K562 (cell line): ENCODE measurements at regions not wholly inside any gene's neighbourhood (a gene's known extent, or its start where the extent isn't known, plus 50 kb on each side); places are given as distances from the start of the nearest gene placed in this dataset.
A peak's percentile ranks its signal among the peaks of the same experiment; 100 is the strongest.

Source experiments
- ATAC-seq: fragments of 200-7000 bp; cut with Tn5 transposase; 3 replicates; pipeline ENCODE4 v1.9.1; 2020; ENCODE audit warnings: moderate library complexity
- BruUV-seq: library from RNA; stranded (reverse); fragments of 400-500 nt; replicated peaks from 2 replicates; lab custom pipeline; 2021; lab: Mats Ljungman, UMichigan
- CTCF ChIA-PET: fragments of 300-600 bp; formaldehyde crosslinking; extraction: SDS; loops from one replicate; lab custom pipeline; 2021; ENCODE audit warnings: low intra/inter-chr PET ratio; lab: Yijun Ruan, JAX
- POLR2A ChIA-PET: fragments of 300-600, 350-650 bp; sonication (Branson Sonifier 250); formaldehyde crosslinking; extraction: SDS; loops from one replicate; lab custom pipeline; 2021; ENCODE audit warnings: antibody characterized with exemption, inconsistent platforms; lab: Yijun Ruan, JAX
- DNase-seq, 4 experiments: peaks; one replicate each; pipeline versions ENCODE4 v3.0.0 to v3.0.0-alpha.2; 2011 to 2018; ENCODE audit warnings: low spot score in 3 of 4, mixed read lengths in 3 of 4; ENCODE audit errors: extremely low read depth in 1 of 4
- FAIRE-seq: peaks from 2 replicates; lab custom pipeline; 2011; peaks lifted over from hg19 to GRCh38; lab: Jason Lieb, UNC
- H2AFZ ChIP-seq: 2 replicates; pipeline ENCODE4 v1.6.0; 2011; ENCODE audit warnings: low read depth, low read length, control low read depth, inconsistent platforms
- H3K27ac ChIP-seq: fragments of 200-600 bp; 3 replicates; pipeline ENCODE4 v1.8.0; 2011; ENCODE audit warnings: low read depth, mild to moderate bottlenecking, control low read depth, inconsistent platforms, low read length, moderate library complexity, mixed read lengths; ENCODE audit errors: extremely low read depth
- H3K27me3 ChIP-seq, 2 experiments: fragments of 300-600 bp in 1 of 2; 2 replicates in 1 of 2; 3 replicates in 1 of 2; pipeline versions ENCODE4 v1.6.0 to v1.8.0; 2011; ENCODE audit warnings: inconsistent platforms in 2 of 2, low read length in 2 of 2, mild to moderate bottlenecking in 1 of 2, mixed read lengths in 1 of 2, moderate library complexity in 1 of 2; ENCODE audit not compliant: control insufficient read depth in 2 of 2, insufficient read depth in 2 of 2
- H3K36me3 ChIP-seq: fragments of 300-600 bp; 3 replicates; pipeline ENCODE4 v1.8.0; 2011; ENCODE audit warnings: mild to moderate bottlenecking, low read length, inconsistent platforms; ENCODE audit not compliant: control insufficient read depth, insufficient read depth
- H3K4me1 ChIP-seq, 2 experiments: fragments of 200-600 bp in 1 of 2; replicated peaks in 1 of 2; 2 replicates in 1 of 2; 3 replicates in 1 of 2; pipeline versions ENCODE4 v1.5.1 to v1.8.0; 2011; ENCODE audit warnings: inconsistent platforms in 2 of 2, low read length in 2 of 2, mild to moderate bottlenecking in 1 of 2, mixed read lengths in 1 of 2, moderate library complexity in 1 of 2; ENCODE audit not compliant: control insufficient read depth in 2 of 2, insufficient read depth in 2 of 2
- H3K4me2 ChIP-seq: 2 replicates; pipeline ENCODE4 v1.6.1; 2011; ENCODE audit warnings: low read length, control low read depth, inconsistent platforms, mixed read lengths; ENCODE audit not compliant: insufficient read depth
- H3K4me3 ChIP-seq: fragments of 200-600 bp; sonication (generic), shearing (Covaris generic); 2 replicates; pipeline ENCODE4 v1.5.1; 2016; ENCODE audit warnings: control low read depth, inconsistent platforms
- H3K79me2 ChIP-seq: fragments of 200-600 bp; 3 replicates; pipeline ENCODE4 v1.8.0; 2011; ENCODE audit warnings: low read length, inconsistent platforms; ENCODE audit not compliant: control insufficient read depth, insufficient read depth
- H3K9ac ChIP-seq, 2 experiments: 2 replicates each; pipeline versions ENCODE4 v1.6.0 to v1.6.1; 2011; ENCODE audit warnings: low read depth in 2 of 2, low read length in 2 of 2, control low read depth in 1 of 2, inconsistent platforms in 1 of 2, mild to moderate bottlenecking in 1 of 2, mixed read lengths in 1 of 2; ENCODE audit not compliant: insufficient read depth in 1 of 2
- H3K9me1 ChIP-seq: one replicate; pipeline ENCODE4 v1.6.0; 2011; ENCODE audit warnings: inconsistent platforms, mild to moderate bottlenecking, low read length, moderate library complexity; ENCODE audit not compliant: control insufficient read depth, insufficient read depth
- H3K9me3 ChIP-seq: replicated peaks from 2 replicates; pipeline ENCODE4 v1.5.1; 2011; ENCODE audit warnings: low read depth, low read length, inconsistent platforms; ENCODE audit not compliant: control insufficient read depth, insufficient read depth
- H4K20me1 ChIP-seq: replicated peaks from 2 replicates; pipeline ENCODE4 v1.6.1; 2011; ENCODE audit warnings: low read length, inconsistent platforms, mixed read lengths; ENCODE audit not compliant: control insufficient read depth, insufficient read depth
- BACH1 ChIP-seq: fragments of 200-800 bp; sonication (Bioruptor generic); IDR thresholded peaks from 2 replicates; pipeline ENCODE4 v1.6.1; 2016; ENCODE audit warnings: missing genetic modification characterization, missing compliant biosample characterization
- FOS ChIP-seq: IDR thresholded peaks from 3 replicates; pipeline ENCODE4 v1.6.1; 2011; ENCODE audit not compliant: insufficient read length; ENCODE audit errors: extremely low read depth
- GABPB1 ChIP-seq: sonication (generic); formaldehyde crosslinking; IDR thresholded peaks from 2 replicates; pipeline ENCODE4 v1.8.0; 2022; ENCODE audit warnings: mild to moderate bottlenecking, missing genetic modification reagents
- MECOM ChIP-seq: fragments of 250-450 bp; sonication (Bioruptor Pico); IDR thresholded peaks from 2 replicates; pipeline ENCODE4 v1.8.0; 2022; ENCODE audit warnings: inconsistent platforms
- MXI1 ChIP-seq: IDR thresholded peaks from 2 replicates; pipeline ENCODE4 v1.6.1; 2011; ENCODE audit warnings: low read depth, mild to moderate bottlenecking, improper control_type of control experiment, low read length
- SMC3 ChIP-seq: conservative IDR thresholded peaks from 2 replicates; pipeline ENCODE4 v1.6.1; 2011; ENCODE audit warnings: low read depth, low read length, improper control_type of control experiment; ENCODE audit not compliant: insufficient read depth
- TSC22D4 ChIP-seq: fragments of 450-650 bp; IDR thresholded peaks from 2 replicates; pipeline ENCODE4 v1.6.1; 2016; ENCODE audit warnings: missing genetic modification characterization, missing biosample characterization, control low read depth
- ZC3H4 ChIP-seq: sonication (generic); formaldehyde crosslinking; IDR thresholded peaks from 2 replicates; pipeline ENCODE4 v1.9.0; 2021; ENCODE audit warnings: missing genetic modification reagents, borderline replicate concordance
- ZNF134 ChIP-seq: fragments of 250-450 bp; sonication (Bioruptor Pico); conservative IDR thresholded peaks from 2 replicates; pipeline ENCODE4 v1.4.0; 2020
- WGBS: fragments of 100-300 bp; shearing (Covaris generic); methylation state at CpG from one replicate; pipeline ENCODE4 v1.1.6; 2016; ENCODE audit warnings: low coverage, mixed read lengths; ENCODE audit not compliant: insufficient coverage; ENCODE audit errors: missing lambda C conversion rate; 5-methylcytosine and 5-hydroxymethylcytosine counted together
- in situ Hi-C: fragments of 300-500 bp; cut with MboI; formaldehyde crosslinking; loops from 4 replicates; pipeline ENCODE4 v1.15.0; 2018; ENCODE audit warnings: inconsistent platforms, mixed read lengths
- intact Hi-C: fragments of 100-400 bp; cut with micrococcal nuclease; formaldehyde crosslinking; loops from 2 replicates; pipeline ENCODE4 v1.14.2; 2022
- TF ChIP-seq, protein P1 (sequence below), 2 experiments: fragments of 450-650 bp; formaldehyde crosslinking in 1 of 2; IDR thresholded peaks; 2 replicates each; pipeline versions ENCODE4 v1.4.0 to v1.6.1; 2014 to 2020; ENCODE audit warnings: mild to moderate bottlenecking in 2 of 2, borderline replicate concordance in 1 of 2, low read depth in 1 of 2
- TF ChIP-seq, protein P2 (sequence below), 3 experiments: IDR thresholded peaks in 2 of 3; conservative IDR thresholded peaks in 1 of 3; 2 replicates each; pipeline ENCODE4 v1.5.1; 2011 to 2012; ENCODE audit warnings: low read length in 3 of 3, mild to moderate bottlenecking in 3 of 3, control low read depth in 2 of 3, improper control_type of control experiment in 1 of 3, inconsistent platforms in 1 of 3, low read depth in 1 of 3, mixed read lengths in 1 of 3, moderate library complexity in 1 of 3; ENCODE audit not compliant: insufficient read depth in 2 of 3

DNA sequence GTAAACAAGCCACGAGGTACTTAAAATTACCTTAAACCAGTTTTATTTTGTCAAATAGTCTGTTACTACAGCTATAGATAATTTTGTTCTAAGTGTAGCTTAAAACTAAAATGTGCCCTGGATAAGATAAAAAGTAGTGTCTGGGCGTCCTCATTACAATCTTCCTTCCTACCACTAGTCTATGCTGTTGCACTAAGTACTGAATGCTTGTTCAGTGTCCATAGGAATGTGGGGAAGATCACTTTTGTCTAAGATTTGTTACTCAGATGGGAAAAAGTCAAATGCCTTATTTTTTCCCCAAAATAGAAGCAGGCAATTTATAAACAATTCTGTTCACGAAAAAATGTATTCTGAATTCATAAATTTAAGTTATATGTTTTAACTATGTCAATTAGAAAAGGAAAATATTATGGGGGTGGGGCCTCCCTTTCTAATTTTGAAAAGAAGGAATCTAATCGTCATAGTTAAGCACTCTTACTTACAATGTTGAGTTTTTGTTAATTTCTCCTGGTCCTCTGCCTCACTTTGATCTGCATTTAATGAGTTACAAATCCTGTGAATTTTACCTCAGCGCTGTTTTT is 140.4 kb upstream of the VRK2 start:
- peak; percentile 99 for ATAC-seq
- no peaks in the 10 kb centered on the region for H3K36me3 ChIP-seq
- no peaks in the 10 kb centered on the region for H3K79me2 ChIP-seq
- H2AFZ ChIP-seq, result no peak overlapping the region
- peak; percentile 46 to 57 (median 52) for DNase-seq
- no peak overlapping the region for H3K27ac ChIP-seq
- peak; percentile 76 for FAIRE-seq
- BruUV-seq, result no TSS peak
- intact Hi-C loops, result loop anchor here (1.0 to 10.0 kb wide), 8 partner anchors 141 to 779 kb away; partner anchors contain the start of gene VRK2
- in situ Hi-C loops, result loop anchor here (25.0 kb wide), 1 partner anchor 531 kb away; no protein-coding TSS in a partner anchor
- H3K27me3 ChIP-seq, result peaks cover 0 to 3% of the 10 kb centered on the region in 2 experiments; a peak in 1 of 5 replicates
- H3K9me3 ChIP-seq, result no peaks in the 10 kb centered on the region
- H3K4me3 ChIP-seq, result no peak overlapping the region
- no peaks in the 10 kb centered on the region for H3K4me1 ChIP-seq
- H3K9ac ChIP-seq, result no peak overlapping the region
- 3% methylated on average over 5 of the region's 5 CpGs for WGBS
- POLR2A ChIA-PET, result interaction anchor here (0.6 kb wide), 1 partner anchor 137 kb away, joined by 3 read pairs; no protein-coding TSS in a partner anchor
- no peak overlapping the region for H3K4me2 ChIP-seq
- no peaks in the 10 kb centered on the region for H3K9me1 ChIP-seq
- CTCF ChIA-PET, result interaction anchor here (1.4 kb wide), 1 partner anchor 542 kb away, joined by 8 read pairs; no protein-coding TSS in a partner anchor
- H4K20me1 ChIP-seq, result no peaks in the 10 kb centered on the region
- no peak for TF ChIP-seq ZNF134 (CRISPR knock-in tag)
- TF ChIP-seq FOS, result no peak
- TF ChIP-seq BACH1, result no peak
- TF ChIP-seq MECOM (CRISPR knock-in tag), result no peak
- no peak for TF ChIP-seq ZC3H4
- TF ChIP-seq TSC22D4, result no peak
- no peak for TF ChIP-seq MXI1
- TF ChIP-seq GABPB1 (CRISPR knock-in tag), result no peak
- TF ChIP-seq, protein P1, sequence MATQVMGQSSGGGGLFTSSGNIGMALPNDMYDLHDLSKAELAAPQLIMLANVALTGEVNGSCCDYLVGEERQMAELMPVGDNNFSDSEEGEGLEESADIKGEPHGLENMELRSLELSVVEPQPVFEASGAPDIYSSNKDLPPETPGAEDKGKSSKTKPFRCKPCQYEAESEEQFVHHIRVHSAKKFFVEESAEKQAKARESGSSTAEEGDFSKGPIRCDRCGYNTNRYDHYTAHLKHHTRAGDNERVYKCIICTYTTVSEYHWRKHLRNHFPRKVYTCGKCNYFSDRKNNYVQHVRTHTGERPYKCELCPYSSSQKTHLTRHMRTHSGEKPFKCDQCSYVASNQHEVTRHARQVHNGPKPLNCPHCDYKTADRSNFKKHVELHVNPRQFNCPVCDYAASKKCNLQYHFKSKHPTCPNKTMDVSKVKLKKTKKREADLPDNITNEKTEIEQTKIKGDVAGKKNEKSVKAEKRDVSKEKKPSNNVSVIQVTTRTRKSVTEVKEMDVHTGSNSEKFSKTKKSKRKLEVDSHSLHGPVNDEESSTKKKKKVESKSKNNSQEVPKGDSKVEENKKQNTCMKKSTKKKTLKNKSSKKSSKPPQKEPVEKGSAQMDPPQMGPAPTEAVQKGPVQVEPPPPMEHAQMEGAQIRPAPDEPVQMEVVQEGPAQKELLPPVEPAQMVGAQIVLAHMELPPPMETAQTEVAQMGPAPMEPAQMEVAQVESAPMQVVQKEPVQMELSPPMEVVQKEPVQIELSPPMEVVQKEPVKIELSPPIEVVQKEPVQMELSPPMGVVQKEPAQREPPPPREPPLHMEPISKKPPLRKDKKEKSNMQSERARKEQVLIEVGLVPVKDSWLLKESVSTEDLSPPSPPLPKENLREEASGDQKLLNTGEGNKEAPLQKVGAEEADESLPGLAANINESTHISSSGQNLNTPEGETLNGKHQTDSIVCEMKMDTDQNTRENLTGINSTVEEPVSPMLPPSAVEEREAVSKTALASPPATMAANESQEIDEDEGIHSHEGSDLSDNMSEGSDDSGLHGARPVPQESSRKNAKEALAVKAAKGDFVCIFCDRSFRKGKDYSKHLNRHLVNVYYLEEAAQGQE (IDR thresholded peaks at IDR 0.05; ENCODE audit: borderline replicate concordance), result peak; percentile 75
- TF ChIP-seq, protein P1 (CRISPR knock-in tag; IDR thresholded peaks at IDR 0.05; ENCODE audit: low read depth), result no peak
- TF ChIP-seq SMC3, result peak; percentile 68
- TF ChIP-seq, protein P2, sequence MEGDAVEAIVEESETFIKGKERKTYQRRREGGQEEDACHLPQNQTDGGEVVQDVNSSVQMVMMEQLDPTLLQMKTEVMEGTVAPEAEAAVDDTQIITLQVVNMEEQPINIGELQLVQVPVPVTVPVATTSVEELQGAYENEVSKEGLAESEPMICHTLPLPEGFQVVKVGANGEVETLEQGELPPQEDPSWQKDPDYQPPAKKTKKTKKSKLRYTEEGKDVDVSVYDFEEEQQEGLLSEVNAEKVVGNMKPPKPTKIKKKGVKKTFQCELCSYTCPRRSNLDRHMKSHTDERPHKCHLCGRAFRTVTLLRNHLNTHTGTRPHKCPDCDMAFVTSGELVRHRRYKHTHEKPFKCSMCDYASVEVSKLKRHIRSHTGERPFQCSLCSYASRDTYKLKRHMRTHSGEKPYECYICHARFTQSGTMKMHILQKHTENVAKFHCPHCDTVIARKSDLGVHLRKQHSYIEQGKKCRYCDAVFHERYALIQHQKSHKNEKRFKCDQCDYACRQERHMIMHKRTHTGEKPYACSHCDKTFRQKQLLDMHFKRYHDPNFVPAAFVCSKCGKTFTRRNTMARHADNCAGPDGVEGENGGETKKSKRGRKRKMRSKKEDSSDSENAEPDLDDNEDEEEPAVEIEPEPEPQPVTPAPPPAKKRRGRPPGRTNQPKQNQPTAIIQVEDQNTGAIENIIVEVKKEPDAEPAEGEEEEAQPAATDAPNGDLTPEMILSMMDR (IDR thresholded peaks at IDR 0.05 in 2 of 3, conservative IDR thresholded peaks at IDR 0.05 in 1 of 3; ENCODE audit: insufficient read depth in 2 of 3, low read depth in 1 of 3, low read length in 3 of 3), result peak; percentile 66 to 84 (median 69)
